H9 (cell line): ENCODE measurements at regions not wholly inside any gene's neighbourhood (a gene's known extent, or its start where the extent isn't known, plus 50 kb on each side); places are given as distances from the start of the nearest gene placed in this dataset.

ENCODE experiments used
- DNase-seq: peaks from one replicate; pipeline ENCODE4 v3.0.0-alpha.2; 2017
- H2AFZ ChIP-seq: one replicate; pipeline ENCODE4 v1.6.1; 2013; ENCODE audit warnings: mild to moderate bottlenecking, low read length, control low read depth, moderate library complexity
- H2AK5ac ChIP-seq: 2 replicates; pipeline ENCODE4 v1.6.1; 2013; ENCODE audit warnings: low read length, control low read depth, mixed read lengths; ENCODE audit not compliant: insufficient read length
- H2BK120ac ChIP-seq: one replicate; pipeline ENCODE4 v1.6.1; 2013; ENCODE audit warnings: low read depth, mild to moderate bottlenecking, low read length, control low read depth, inconsistent platforms; ENCODE audit not compliant: poor library complexity, severe bottlenecking
- H2BK12ac ChIP-seq: 2 replicates; pipeline ENCODE4 v1.6.1; 2013; ENCODE audit warnings: low read length, control low read depth, mixed read lengths, low read depth; ENCODE audit not compliant: insufficient read length
- H2BK15ac ChIP-seq: 2 replicates; pipeline ENCODE4 v1.6.1; 2013; ENCODE audit warnings: low read depth, low read length, control low read depth
- H2BK20ac ChIP-seq: one replicate; pipeline ENCODE4 v1.6.1; 2013; ENCODE audit warnings: low read depth, mild to moderate bottlenecking, low read length, control low read depth, inconsistent platforms; ENCODE audit not compliant: poor library complexity, severe bottlenecking
- H2BK5ac ChIP-seq: 2 replicates; pipeline ENCODE4 v1.6.1; 2013; ENCODE audit warnings: low read length, control low read depth, mixed read lengths; ENCODE audit not compliant: insufficient read length
- H3K14ac ChIP-seq: 2 replicates; pipeline ENCODE4 v1.6.1; 2013; ENCODE audit warnings: low read length, control low read depth; ENCODE audit not compliant: insufficient read depth
- H3K18ac ChIP-seq: 2 replicates; pipeline ENCODE4 v1.6.1; 2013; ENCODE audit warnings: low read depth, mild to moderate bottlenecking, mixed read lengths, low read length, control low read depth; ENCODE audit not compliant: insufficient read length
- H3K23ac ChIP-seq: 2 replicates; pipeline ENCODE4 v1.6.1; 2013; ENCODE audit warnings: low read length, control low read depth, mixed read lengths, low read depth; ENCODE audit not compliant: insufficient read length
- H3K23me2 ChIP-seq: 2 replicates; pipeline ENCODE4 v1.6.1; 2013; ENCODE audit warnings: low read depth, mild to moderate bottlenecking, mixed read lengths, low read length, control low read depth; ENCODE audit not compliant: insufficient read length, poor library complexity, severe bottlenecking
- H3K27ac ChIP-seq: 2 replicates; pipeline ENCODE4 v1.5.1; 2013; ENCODE audit warnings: low read length, control low read depth, mixed read lengths, low read depth; ENCODE audit not compliant: insufficient read length
- H3K27me3 ChIP-seq: 2 replicates; pipeline ENCODE4 v1.6.1; 2013; ENCODE audit warnings: low read length, control low read depth, inconsistent platforms; ENCODE audit not compliant: insufficient read depth
- H3K4ac ChIP-seq: 2 replicates; pipeline ENCODE4 v1.6.1; 2013; ENCODE audit warnings: low read depth, mild to moderate bottlenecking, control low read depth, inconsistent platforms, low read length, moderate library complexity
- H3K4me1 ChIP-seq: 2 replicates; pipeline ENCODE4 v1.6.1; 2013; ENCODE audit warnings: low read length, control low read depth, inconsistent platforms; ENCODE audit not compliant: insufficient read depth
- H3K4me2 ChIP-seq: 2 replicates; pipeline ENCODE4 v1.6.1; 2013; ENCODE audit warnings: low read length, control low read depth, mixed read lengths; ENCODE audit not compliant: insufficient read length, insufficient read depth
- H3K56ac ChIP-seq: 2 replicates; pipeline ENCODE4 v1.6.1; 2013; ENCODE audit warnings: low read depth, mild to moderate bottlenecking, mixed read lengths, low read length, control low read depth; ENCODE audit not compliant: insufficient read length
- H3K79me1 ChIP-seq: 2 replicates; pipeline ENCODE4 v1.6.1; 2013; ENCODE audit warnings: low read depth, mild to moderate bottlenecking, moderate library complexity, low read length, control low read depth, inconsistent platforms; ENCODE audit not compliant: insufficient read depth, poor library complexity, severe bottlenecking
- H3K79me2 ChIP-seq: 2 replicates; pipeline ENCODE4 v1.6.1; 2013; ENCODE audit warnings: low read length, control low read depth, inconsistent platforms; ENCODE audit not compliant: insufficient read depth
- H3K9ac ChIP-seq: 2 replicates; pipeline ENCODE4 v1.6.1; 2013; ENCODE audit warnings: low read length, control low read depth, mixed read lengths; ENCODE audit not compliant: insufficient read length; ENCODE audit errors: extremely low read depth
- H3K9me3 ChIP-seq: one replicate; pipeline ENCODE4 v1.6.1; 2013; ENCODE audit warnings: low read depth, low read length, inconsistent platforms; ENCODE audit not compliant: control insufficient read depth
- H3T11ph ChIP-seq: one replicate; pipeline ENCODE4 v1.6.1; 2013; ENCODE audit warnings: mild to moderate bottlenecking, low read length, control low read depth, inconsistent platforms
- H4K20me1 ChIP-seq: one replicate; pipeline ENCODE4 v1.6.1; 2013; ENCODE audit not compliant: control insufficient read depth, insufficient read length, insufficient read depth
- H4K5ac ChIP-seq: 2 replicates; pipeline ENCODE4 v1.6.1; 2013; ENCODE audit warnings: low read depth, mild to moderate bottlenecking, mixed read lengths, low read length, control low read depth; ENCODE audit not compliant: insufficient read length
- H4K8ac ChIP-seq: replicated peaks from 2 replicates; pipeline ENCODE4 v1.6.1; 2013; ENCODE audit warnings: low read length, control low read depth, mixed read lengths, low read depth; ENCODE audit not compliant: insufficient read length
- H4K91ac ChIP-seq: 2 replicates; pipeline ENCODE4 v1.6.1; 2013; ENCODE audit warnings: low read depth, mild to moderate bottlenecking, moderate library complexity, mixed read lengths, low read length, control low read depth; ENCODE audit not compliant: insufficient read length
- H3K27ac Mint-ChIP-seq, 3 experiments: 2 replicates in 2 of 3; 3 replicates in 1 of 3; pipeline ENCODE4 v1.8.0; 2020 to 2021; ENCODE audit warnings: mixed read lengths in 3 of 3, mild to moderate bottlenecking in 1 of 3, moderate library complexity in 1 of 3
- H3K27me3 Mint-ChIP-seq: 2 replicates; pipeline ENCODE4 v1.8.0; 2021; ENCODE audit warnings: low read depth, mild to moderate bottlenecking, moderate library complexity, mixed read lengths
- H3K36me3 Mint-ChIP-seq, 3 experiments: 2 replicates in 2 of 3; 3 replicates in 1 of 3; pipeline ENCODE4 v1.8.0; 2020 to 2021; ENCODE audit warnings: low read depth in 3 of 3, mixed read lengths in 3 of 3; ENCODE audit not compliant: insufficient read depth in 1 of 3
- H3K4me1 Mint-ChIP-seq, 2 experiments: 2 replicates each; pipeline ENCODE4 v1.8.0; 2020; ENCODE audit warnings: mixed read lengths in 2 of 2
- H3K4me3 Mint-ChIP-seq, 2 experiments: 2 replicates in 1 of 2; 3 replicates in 1 of 2; pipeline ENCODE4 v1.8.0; 2020 to 2021; ENCODE audit warnings: mild to moderate bottlenecking in 2 of 2, mixed read lengths in 2 of 2, moderate library complexity in 1 of 2
- H3K9me3 Mint-ChIP-seq, 2 experiments: 2 replicates in 1 of 2; 3 replicates in 1 of 2; pipeline ENCODE4 v1.8.0; 2020; ENCODE audit warnings: mild to moderate bottlenecking in 2 of 2, mixed read lengths in 2 of 2, moderate library complexity in 1 of 2
- TF ChIP-seq, protein P1 (sequence below): fragments of 200-600 bp; sonication (generic); conservative IDR thresholded peaks from 3 replicates; pipeline ENCODE4 v1.8.0; 2021; ENCODE audit warnings: antibody characterized with exemption, mild to moderate bottlenecking

DNA sequence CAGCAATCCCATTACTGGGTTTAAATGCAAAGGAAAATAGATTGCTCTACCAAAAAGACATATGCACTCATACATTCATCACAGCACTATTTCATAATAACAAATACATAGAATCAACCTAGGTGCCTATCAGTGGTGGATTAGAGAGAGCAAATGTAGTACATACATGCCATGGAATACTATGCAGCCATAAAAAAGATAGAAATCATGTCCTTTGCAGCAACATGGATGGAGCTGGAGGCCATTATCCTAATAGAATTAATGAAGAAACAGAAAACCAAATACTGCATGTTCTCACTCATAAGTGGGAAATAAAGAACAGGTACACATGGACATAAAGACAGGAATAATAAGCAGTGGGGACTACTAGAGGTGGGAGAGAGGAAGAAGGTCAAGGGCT, 70.7 kb upstream of the MLIP start:
- H4K91ac ChIP-seq, result no peak overlapping the region
- H3K9me3 Mint-ChIP-seq, result no peaks in the 10 kb centered on the region
- H3K9me3 ChIP-seq, result no peaks in the 10 kb centered on the region
- TF ChIP-seq, protein P1, sequence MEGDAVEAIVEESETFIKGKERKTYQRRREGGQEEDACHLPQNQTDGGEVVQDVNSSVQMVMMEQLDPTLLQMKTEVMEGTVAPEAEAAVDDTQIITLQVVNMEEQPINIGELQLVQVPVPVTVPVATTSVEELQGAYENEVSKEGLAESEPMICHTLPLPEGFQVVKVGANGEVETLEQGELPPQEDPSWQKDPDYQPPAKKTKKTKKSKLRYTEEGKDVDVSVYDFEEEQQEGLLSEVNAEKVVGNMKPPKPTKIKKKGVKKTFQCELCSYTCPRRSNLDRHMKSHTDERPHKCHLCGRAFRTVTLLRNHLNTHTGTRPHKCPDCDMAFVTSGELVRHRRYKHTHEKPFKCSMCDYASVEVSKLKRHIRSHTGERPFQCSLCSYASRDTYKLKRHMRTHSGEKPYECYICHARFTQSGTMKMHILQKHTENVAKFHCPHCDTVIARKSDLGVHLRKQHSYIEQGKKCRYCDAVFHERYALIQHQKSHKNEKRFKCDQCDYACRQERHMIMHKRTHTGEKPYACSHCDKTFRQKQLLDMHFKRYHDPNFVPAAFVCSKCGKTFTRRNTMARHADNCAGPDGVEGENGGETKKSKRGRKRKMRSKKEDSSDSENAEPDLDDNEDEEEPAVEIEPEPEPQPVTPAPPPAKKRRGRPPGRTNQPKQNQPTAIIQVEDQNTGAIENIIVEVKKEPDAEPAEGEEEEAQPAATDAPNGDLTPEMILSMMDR, result no peak
- no peaks in the 10 kb centered on the region for H3K27me3 ChIP-seq
- H3K27me3 Mint-ChIP-seq, result no peaks in the 10 kb centered on the region
- H3T11ph ChIP-seq, result no peak overlapping the region
- H2BK12ac ChIP-seq, result no peak overlapping the region
- H4K8ac ChIP-seq, result no peak overlapping the region
- H3K79me2 ChIP-seq, result no peaks in the 10 kb centered on the region
- no peak overlapping the region for H2BK120ac ChIP-seq
- no peaks in the 10 kb centered on the region for H3K4me1 Mint-ChIP-seq
- no peak overlapping the region for H2BK15ac ChIP-seq
- H3K23me2 ChIP-seq, result no peaks in the 10 kb centered on the region
- H3K27ac ChIP-seq, result no peak overlapping the region
- no peak overlapping the region for H2BK5ac ChIP-seq
- no peak overlapping the region for H3K9ac ChIP-seq
- no peak overlapping the region for H3K23ac ChIP-seq
- no peak overlapping the region for H3K4me3 Mint-ChIP-seq
- H3K4me2 ChIP-seq, result no peak overlapping the region
- H2BK20ac ChIP-seq, result no peak overlapping the region
- no peak overlapping the region for H2AFZ ChIP-seq
- no peak overlapping the region for H3K4ac ChIP-seq
- no peak for DNase-seq
- H3K14ac ChIP-seq, result no peak overlapping the region
- H3K18ac ChIP-seq, result no peak overlapping the region
- no peaks in the 10 kb centered on the region for H4K20me1 ChIP-seq
- H3K79me1 ChIP-seq, result no peaks in the 10 kb centered on the region
- H4K5ac ChIP-seq, result no peak overlapping the region
- H3K4me1 ChIP-seq, result no peaks in the 10 kb centered on the region
- H3K36me3 Mint-ChIP-seq, result no peaks in the 10 kb centered on the region
- H3K27ac Mint-ChIP-seq, result no peak overlapping the region
- H2AK5ac ChIP-seq, result no peak overlapping the region
- no peak overlapping the region for H3K56ac ChIP-seq
